ENCODE measurements at regions not wholly inside any gene's neighbourhood (a gene's known extent, or its start where the extent isn't known, plus 50 kb on each side); places are given as distances from the start of the nearest gene placed in this dataset.
"Not testable (repeated sequence)": the region's sequence is repeated elsewhere in the genome, so short reads cannot be mapped to it uniquely, and the experiment has no call there.

DNA sequence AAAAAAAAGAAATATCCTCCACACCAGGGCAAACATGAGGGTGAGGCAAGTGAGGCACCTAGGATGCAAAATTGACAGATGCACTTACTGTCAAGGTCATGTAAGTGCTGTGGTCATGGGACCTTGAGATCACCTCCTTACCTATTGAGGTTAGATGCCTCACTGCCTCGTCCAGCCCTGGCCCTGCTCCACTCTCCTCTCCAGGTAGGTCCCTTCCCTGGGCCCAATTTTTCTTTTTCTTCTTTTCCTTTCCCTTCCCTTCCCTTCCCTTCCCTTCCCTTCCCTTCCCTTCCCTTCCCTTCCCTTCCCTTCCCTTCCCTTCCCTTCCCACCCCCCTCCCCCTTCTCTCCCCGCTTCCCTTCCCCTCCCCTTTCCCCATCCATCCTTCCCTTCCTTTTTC lies 71.1 kb upstream of the DLG1 start:
- no peak for DNase-seq (ENCODE audit: low read depth, low spot score)

DNA sequence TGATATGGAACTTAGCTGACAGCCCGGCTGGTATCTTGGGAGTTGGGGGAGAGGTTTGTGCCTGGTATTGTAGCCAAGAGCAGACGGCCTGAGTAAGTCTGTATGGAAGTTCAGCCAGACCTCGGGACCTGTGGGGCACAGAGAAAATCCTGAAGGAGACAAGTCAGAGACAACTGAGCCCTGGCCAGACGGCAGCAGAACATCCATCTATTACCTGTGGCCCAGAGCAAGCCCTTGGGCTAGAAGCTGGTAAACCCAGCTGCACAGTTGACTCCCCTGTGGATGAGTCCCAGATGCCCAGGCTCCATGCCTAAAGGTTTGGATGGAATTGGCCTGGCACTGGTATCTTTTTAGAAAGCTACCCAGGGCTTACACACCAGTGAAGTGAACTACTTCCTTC lies 70.4 kb upstream of the DLG1 start:
- no peak for DNase-seq (ENCODE audit: low read depth, low spot score)

DNA sequence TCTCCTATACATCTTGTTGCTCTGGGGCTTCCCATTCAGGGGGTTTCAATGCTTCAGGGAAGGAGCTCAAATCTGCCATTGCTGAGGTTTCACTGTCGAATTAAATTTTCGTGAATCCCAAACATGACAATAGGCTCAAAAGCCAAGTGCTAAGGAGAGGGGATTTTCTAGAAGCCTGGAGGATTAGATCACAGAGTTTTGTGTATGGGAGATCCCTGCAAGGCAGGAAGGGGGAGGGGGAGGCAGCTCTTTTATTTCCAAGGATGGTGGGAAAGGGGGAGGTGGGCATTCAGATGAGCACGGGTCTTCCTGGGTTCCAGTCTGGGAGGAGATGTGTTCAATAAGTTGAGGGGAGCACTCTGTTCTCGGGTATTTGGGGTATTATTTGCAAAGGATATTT lies 69.9 kb upstream of the DLG1 start:
- DNase-seq (ENCODE audit: low read depth, low spot score) = no peak

DNA sequence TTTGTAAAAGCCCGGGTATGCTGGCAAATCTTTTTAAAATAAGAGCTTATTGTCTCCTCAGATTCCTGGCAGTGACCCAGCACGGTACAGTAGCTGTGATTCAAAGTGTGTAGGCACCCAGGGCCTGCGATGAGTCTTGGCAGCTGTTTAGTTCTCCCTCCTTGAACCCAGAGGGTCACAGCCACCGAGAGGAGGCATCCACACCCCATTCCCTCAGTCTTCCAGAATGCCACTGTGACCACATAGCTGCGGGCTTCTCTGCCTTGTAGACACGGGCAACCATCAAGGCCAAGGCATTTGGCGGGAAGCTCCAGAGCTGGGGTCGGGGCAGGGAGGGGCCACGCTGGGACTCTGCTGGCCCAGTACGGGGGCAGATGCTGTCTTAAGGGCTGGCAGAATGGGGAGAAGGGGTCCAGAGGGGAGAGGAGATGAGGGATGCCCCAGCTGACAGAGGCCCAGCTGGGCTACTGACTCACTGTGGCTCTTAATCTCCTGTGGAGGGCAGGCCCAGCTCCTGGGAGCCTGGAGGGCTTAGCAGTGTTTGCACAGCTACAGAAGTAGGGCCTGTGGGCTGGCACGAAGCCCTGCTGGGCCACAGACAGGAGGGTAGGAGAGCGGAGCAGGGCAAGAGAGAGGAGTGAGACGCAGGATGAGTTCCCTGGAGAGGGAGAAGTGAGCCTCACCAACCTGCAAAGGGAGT lies 68.8 kb upstream of the DLG1 start:
- no peak for DNase-seq (ENCODE audit: low read depth, low spot score)

DNA sequence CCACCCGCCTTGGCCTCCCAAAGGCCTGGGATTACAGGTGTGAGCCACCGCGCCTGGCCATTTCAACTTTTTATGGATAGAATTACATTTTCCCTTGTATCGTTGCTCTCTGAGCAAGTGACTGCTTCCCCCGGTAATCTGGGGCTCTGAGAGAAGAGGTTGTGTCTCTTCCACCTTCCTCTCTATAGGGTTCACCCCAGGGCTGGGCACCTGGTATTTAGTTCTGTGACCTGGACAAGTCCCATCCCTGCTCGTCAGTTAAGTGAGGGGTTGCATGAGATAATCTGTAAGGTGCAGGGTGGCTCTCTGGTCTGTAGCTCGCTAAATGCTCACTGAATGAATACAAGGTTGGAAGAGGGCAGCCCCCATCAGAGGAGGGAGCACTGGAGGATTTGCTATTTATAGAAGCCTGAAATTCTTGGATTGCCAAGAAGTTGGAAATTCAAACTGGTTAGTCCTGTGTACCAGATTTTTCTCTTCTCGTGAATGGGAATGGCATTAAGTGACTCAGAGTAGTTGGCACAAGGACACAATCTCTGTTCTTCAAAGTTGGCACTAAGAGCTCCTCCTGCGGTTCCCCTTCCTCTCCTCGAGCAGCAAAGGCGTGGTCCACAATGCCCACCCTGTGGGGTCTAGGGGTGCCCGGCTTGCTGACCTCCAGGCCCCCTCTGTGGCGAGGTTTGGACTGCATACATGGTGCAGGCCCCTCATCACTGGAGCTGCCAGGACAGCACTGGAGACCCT lies 68.1 kb upstream of the DLG1 start:
- DNase-seq (ENCODE audit: low read depth, low spot score) = no peak

DNA sequence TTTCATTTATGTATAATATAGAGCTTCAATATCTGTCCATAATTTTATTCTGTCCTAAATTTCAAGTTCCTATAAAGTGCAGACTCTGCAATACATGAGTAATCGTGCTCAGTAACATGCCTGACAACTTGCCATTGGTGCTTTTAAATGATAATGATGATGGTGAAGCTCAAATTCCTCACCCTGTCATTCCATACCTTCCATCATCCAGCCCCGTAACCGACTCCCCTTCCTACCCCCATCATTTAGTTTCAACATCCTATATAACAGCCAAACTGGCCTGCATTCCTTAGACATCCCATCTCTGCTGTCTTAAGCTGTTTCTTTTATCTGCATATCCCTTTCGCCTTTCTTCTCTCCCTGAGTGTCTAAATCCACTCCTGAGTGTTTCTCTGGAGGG lies 67.2 kb upstream of the DLG1 start:
- no peak for DNase-seq (ENCODE audit: low read depth, low spot score)

DNA sequence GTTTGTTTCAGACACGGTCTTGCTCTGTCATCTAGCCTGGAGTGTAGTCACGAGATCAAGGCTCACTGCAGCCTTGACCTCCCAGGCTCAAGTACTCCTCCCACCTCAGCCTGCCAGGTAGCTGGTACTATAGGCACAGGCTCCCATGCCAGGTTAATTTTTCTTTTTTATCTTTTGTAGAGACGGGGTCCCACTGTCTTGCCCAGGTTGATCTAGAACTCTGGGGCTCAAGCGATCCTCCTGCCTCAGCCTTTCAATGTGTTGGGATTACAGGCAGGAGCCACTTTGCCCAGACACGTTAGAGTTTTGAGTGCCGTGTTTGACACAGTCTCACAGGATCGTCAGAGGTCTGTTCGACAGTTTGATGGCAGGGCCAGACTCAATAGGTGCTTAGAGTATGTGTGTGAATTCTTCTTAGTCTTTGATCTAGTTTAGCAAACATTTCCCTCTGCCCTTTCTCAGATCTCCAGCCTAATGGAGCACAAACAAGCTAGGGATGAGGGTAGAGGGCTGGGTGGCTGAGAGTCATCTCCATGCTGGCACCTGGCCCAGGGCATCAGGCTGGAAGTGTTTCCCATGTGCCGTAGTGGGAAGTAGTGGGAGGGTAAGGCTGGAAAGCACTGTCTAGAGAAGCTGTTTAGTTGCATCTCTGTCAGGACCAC lies 66.1 kb upstream of the DLG1 start:
- no peak for DNase-seq (ENCODE audit: low read depth, low spot score)

DNA sequence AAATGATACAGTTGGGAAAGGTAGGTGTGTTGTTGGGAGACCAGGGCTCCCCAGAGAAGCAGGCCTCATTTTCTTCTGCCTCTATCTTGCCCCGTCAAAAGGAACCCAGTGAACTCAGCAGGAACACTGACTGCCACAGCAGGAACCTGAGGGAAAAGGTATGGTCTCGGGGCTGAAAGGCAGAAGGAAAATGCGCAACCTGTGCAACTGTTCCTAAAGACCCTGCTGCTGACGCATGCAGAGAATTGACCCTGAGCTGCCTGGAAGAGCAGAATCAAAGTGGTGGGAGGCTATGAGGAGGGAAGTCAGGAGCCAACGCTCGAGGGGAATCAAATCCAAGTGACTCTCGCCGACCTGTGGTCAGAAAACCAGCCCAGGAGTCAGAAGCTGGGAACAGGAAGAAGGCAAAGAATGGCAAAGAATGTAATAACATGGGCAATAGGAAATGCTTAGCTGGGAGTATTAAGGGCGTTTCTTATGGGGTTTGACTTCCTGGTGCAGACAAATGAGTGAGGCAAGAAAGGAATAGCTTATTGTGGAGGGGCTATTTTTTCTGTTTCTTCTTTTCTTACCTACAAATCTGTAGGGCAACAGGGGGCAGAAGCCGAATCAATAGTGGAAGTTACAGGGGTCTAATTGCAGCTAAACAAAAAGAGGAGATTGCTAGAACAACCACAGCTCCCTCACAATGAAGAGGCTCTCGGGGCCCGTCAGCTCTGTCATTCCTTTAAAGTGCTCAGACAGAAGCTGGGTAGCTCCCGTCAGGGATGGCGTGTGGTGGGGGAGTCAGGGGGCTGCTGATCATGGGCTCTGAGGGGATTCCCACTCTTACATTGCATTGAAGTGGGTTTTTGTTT lies 65.4 kb upstream of the DLG1 start:
- DNase-seq (ENCODE audit: low read depth, low spot score) = peak; percentile 39

DNA sequence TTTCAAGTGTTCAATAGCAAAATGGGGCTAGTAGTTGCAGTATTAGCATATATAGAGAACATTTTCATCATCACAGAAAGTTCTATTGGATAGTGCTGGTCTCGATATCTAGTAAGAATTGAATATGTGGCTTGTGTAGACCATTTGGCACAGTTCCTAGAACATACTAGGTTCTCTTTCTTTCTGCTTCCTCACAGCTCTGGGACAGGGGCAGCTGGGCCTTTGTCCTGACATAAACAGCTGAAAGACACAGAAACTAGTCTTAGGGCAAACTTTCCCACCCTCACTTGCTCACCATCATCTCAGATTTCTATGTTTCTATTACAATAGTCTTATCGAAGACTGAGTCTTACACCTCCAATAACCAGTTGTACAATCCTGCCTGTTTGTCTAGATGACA lies 63.7 kb upstream of the DLG1 start:
- DNase-seq (ENCODE audit: low read depth, low spot score) = no peak

DNA sequence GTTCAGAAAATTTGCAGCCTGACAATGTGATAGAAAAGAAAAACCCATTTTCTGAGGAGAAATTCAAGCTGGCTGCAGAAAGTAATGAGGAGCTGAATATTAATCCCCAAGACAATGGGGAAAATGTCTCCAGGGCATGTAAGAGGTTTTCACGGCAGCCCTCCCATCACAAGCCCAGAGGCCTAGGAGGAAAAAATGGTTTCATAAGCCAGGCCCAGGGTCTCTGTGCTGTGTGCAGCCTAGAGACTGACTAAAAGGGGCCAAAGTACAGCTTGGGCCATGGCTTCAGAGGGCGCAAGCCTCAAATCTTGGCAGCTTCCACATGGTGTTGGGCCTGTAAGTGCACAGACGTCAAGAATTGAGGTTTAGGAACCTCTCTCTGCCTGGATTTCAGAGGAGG lies 61.7 kb upstream of the DLG1 start:
- not testable (repeated sequence) for DNase-seq (ENCODE audit: low read depth, low spot score)

DNA sequence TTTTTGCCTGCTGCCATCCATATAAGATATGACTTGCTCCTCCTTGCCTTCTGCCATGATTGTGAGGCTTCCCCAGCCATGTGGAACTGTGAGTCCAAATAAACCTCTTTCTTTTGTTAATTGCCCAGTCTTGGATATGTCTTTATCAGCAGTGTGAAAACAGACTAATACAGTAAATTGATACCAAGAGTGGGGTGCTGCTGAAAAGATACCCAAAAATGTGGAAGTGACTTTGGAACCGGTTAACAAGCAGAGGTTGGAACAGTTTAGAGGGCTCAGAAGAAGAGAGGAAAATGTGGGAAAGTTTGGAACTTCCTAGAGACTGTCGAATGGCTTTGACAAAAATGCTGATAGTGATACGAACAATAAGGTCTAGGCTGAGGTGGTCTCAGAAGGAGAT lies 61.1 kb upstream of the DLG1 start:
- DNase-seq (ENCODE audit: low read depth, low spot score) = not testable (repeated sequence)

DNA sequence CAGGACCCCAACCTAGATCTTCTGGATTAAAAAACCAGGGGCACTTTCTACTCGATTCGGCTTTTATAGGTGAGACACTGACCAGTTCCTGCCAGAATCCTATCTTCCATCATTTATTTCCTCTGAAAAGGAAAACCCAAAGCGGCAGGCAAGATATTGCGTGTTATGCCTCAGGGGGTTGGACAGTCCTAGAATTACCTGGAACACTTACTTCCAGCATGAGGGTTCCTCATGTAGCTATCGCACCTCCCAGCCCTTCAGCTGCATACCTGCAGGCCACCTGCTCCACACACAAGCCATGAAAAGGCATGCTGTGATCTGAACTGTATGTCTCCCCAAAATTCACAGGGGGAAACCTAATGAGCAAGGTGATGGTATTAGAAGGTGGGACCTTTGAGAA lies 58.3 kb upstream of the DLG1 start:
- no peak for DNase-seq (ENCODE audit: low read depth, low spot score)

DNA sequence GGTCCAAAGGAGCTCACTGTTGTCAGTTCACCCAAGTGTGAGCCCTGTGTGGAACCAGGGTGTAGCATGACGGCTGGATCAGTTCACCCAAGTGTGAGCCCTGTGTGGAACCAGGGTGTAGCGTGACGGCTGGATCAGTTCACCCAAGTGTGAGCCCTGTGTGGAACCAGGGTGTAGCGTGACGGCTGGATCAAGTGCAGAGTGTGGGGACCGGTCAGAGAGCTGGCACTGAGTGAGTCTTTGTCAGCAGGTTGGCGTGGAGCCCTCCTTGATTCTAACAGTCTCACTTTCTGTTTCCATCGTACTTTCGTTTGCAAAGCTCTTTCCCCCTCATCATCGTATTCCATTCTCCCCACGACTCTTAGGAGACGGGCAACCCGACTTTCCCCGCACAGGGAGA lies 57.9 kb upstream of the DLG1 start:
- DNase-seq (ENCODE audit: low read depth, low spot score) = no peak

DNA sequence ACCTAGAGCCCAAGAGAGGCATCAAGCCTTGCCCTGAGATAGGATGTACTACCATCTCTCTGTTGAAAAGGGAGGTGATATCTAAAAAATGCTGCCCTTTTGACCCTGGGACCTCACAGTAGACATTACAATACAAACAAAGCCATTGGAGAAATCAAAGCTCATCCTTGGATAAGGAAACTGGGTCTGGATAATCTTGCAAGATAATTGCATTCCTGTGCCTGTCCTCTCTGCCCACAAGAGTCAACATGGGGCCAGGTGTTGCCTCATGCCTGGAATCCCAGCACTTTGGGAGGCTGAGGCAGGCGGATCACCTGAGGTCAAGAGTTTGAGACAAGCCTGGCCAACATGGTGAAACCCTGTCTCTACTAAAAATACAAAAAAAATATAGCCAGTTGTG lies 57.3 kb upstream of the DLG1 start:
- DNase-seq (ENCODE audit: low read depth, low spot score) = no peak

DNA sequence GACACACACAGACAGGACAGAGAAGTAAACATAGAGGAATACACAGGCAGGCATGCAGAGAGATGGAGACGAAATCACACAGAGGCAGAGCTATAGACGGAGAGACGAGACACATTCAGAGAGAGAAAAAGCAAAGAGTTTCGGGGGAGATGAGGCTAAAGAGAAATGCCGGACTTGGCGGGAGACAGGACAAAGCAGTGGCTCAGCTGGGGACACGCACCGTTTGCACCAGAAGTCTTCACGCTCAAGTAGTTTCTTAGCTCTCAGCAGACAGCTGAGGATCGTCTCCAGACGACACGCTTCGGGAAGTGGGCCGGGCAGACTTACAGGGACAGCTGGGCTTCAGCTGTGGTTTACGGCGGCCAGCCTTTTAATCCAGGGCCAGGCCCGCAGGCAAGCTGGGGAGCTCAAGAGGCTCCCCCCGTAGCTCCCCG lies 56.2 kb upstream of the DLG1 start:
- DNase-seq (ENCODE audit: low read depth, low spot score) = no peak

DNA sequence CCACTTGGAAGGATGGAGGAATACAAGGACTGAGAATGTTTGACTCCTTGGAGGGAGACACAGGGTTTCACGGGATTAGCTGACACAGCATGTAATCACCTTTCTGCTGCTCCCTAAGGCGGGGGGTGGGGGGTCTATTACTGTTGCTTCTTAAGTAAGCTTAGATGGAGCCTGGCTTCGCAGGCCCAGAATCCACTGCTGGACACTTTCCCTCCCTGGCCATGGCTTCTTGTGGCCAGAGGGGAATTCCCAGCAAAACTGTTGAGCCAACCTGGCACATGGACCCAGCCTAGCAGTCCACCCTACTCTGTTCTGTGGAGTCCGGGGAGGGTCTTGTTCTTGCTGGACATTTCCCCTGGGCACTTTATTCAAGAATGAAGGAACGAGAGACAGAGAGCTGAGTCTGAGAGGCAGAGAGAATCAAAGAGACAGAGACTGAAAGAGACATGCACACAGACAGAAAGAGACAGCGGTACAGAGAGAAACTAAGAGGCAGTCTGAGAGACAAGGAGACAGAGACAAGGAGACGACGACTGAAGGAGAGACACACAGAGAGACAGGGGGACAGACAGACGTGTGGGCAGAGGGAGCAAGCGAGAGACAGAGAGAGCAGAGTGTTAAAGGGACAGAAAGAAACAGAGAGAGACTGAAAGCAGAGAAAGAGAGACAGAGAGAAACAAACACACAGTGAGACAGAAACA lies 55.6 kb upstream of the DLG1 start:
- no peak for DNase-seq (ENCODE audit: low read depth, low spot score)

DNA sequence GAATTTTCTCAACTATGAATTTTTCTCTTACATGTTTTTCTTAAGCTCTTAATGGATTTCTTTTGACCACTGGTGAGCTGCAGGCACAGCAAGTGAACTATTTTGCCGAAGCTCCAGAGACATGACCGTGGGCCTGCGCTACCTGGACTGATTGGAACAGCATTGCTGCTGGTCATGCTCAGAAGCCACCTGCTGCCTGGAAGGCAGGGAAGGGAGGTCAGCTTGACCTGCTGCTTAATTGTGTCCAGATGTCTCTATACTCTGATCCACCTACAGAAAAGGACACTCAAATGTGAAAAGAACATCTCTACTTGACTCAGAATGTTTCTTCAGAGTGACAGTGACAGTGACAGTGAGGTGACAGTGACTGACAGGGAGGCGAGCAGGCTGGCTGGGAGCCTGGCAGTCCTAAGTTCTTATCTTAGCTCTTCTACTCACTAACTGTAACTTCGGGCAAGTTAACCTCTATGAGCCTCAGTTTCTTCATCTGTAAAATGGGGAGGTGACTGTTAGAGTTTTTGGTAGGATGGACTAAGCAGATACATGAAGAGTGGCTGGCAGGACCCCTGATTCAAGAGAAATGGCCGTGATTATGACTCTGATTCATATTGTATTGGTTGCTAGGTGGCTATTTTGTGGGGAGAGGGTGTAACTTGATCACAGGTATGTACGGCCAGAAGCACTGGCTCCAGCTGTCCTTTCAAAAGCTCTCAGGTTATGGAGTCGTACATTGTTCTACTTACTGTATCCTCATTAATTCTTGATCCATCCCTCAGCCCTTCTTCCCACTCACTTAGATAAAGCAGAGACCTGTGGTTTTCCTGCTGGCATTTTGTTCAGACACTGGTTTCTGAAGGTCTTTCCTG lies 54.8 kb upstream of the DLG1 start:
- no peak for DNase-seq (ENCODE audit: low read depth, low spot score)

DNA sequence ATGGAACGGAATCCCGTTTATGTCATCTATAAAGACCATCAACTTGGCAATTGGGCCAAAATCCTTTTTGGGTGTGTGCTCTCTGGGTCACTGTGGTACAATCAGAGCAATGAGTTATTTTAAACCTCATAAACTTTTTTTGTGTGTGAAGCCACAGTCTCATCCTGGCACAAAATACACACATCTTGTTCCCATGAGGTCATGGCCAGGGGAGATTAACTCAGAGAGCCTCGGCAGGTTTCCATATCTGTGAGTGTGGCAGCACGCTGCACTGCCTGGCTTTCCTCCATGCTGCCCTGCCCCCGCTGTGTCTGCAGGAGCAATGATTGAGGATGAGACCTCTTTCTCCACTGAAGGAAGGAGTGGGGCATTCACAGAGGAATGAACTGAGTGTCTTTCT lies 54.0 kb upstream of the DLG1 start:
- no peak for DNase-seq (ENCODE audit: low read depth, low spot score)

DNA sequence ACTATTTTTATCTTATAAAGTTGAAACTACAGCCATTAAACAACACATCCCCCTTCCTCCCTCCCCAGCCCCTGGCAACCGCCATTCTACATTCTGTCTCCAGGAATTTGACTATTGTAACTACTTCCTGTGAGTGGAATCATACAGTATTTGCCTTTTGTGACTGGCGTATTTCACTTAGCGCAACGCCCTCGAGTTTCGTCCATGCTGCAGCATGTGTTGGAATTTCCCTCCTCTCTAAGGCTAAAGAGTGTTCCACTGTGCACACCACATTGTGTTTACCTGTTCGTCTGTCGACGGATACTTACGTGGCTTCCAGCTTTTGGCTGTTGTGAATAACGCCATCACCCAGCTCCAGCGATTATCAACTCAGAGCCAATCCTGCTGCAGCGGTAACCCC lies 52.0 kb upstream of the DLG1 start:
- no peak for DNase-seq (ENCODE audit: low read depth, low spot score)

DNA sequence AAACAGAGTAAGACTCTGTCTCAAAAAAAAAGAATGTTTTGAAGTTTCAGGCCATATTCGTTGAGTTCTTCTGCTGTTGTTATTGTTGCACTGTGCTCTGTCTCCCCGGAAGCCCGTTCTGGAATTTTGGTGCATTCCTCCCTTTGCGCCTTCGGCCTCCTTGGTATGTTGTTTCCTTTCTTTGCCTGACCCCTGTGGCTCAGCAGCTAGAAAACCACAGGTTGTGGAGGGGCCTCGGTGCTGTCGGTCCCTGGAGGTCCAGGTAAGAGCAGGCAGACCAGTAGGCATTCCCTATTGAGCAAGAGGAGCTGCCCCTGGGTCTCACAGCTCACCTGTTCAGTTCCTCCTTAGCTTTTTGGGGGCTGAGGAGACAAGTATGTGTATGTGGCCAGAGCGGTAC lies 51.0 kb upstream of the DLG1 start:
- DNase-seq (ENCODE audit: low read depth, low spot score) = no peak

Data from pulmonary artery endothelial cell (primary cell).